ENCODE measurements at regions not wholly inside any gene's neighbourhood (a gene's known extent, or its start where the extent isn't known, plus 50 kb on each side); places are given as distances from the start of the nearest gene placed in this dataset.

DNA sequence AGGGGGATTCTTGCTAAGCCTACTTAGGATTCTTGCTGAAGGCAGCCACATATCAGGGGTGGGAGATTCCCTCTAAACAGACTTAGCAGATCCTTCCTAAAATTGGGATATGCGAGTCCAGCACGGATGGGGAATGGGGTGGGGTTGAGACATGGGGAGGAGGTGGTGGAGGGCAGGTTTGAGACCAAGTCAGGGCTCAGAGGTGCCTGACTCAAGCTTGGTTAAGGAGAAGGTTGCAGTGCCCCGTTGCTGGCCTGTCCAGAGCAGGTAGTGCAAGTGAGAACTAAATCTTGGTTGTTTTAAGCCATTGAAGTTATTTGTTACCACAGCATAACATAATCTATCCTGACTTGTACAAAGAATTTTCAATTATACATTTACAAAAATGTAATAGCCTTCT lies 359.7 kb downstream of the AACS start:
- no peak for DNase-seq (ENCODE audit: low read depth)

DNA sequence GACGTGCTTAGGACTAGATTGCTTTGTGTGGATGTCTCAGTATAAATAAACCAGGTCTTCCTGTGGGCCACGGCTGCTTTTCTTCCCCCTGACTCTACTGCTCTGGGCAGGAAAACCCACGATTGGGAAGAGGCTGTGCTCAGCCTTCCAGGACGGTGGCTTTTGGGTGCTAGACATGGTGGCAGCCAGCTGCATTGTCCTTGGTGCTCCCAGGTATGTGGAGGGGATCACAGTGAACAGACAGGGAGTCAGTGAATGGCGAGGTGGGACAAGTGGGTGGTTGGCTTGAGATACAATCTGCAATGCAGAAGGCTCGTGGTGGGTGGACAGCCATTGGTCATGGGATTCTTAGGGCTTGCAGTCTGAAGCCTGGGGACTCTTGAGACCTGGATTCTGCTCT lies 366.3 kb downstream of the AACS start:
- no peak for DNase-seq (ENCODE audit: low read depth)

- no peak for DNase-seq (ENCODE audit: low read depth)
Observed at GRCh38 chr12:125434131-125434530, 368.9 kb downstream of the AACS start.

- DNase-seq (ENCODE audit: low read depth) = no peak
Observed at GRCh38 chr12:125434936-125435443, 369.8 kb downstream of the AACS start.

DNA sequence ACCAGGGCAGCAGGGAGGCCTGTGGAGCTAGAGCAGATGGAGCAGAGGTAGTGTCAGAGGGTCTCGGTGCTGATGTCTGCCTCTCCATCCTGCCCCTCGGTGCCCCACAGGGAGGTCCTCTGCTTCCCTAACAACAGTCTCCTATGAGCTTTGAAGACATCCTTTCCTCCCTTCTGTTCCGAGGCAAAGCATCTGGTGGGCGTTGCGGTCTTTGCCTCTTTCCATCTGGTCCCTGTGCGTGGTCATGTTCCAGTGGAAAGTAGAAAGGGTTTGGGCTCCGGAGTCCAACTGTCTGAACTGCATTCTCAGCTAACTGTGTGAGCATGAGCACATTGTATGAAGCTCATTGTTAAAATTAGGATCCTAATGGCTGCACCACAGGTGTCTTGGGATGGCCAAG lies 370.6 kb downstream of the AACS start:
- DNase-seq (ENCODE audit: low read depth) = no peak

DNA sequence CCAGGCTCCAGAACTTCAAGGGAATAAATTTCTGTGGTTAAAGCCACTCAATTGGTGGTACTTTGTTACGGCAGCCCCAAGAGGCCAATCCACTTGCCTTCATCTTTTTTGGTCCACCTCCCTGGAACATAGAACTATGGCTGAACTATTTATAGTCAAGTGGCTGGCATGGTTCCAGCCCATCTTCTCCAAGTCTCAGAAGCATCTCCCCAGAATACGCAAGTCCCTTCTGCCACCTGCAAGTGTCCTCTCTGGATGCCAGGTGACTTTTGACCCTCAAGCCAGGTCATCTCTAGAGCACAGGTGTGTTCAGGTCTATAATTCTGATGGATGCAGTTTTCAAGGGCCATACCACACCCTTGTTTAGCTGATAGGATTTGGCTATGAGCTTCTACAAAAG lies 371.5 kb downstream of the AACS start:
- DNase-seq (ENCODE audit: low read depth) = no peak

DNA sequence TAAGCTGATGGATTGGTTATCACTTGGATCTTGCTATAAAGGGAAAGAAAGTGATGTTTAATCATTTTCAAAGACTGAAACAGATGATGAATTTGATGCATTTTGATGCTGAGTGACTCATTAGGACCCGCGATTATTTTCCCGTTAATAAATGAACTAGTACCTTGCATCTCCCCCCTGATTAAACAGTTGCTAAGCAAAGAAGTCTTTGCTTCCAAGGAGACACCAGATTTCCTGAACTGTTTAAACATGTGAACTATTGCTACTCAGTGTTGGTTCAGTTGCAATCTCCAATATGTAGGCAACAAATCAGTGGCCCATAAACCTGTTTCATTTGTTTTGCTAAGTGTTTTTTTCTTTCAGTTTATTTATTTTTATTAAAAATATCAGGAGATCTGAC lies 375.2 kb downstream of the AACS start:
- no peak for DNase-seq (ENCODE audit: low read depth)

DNA sequence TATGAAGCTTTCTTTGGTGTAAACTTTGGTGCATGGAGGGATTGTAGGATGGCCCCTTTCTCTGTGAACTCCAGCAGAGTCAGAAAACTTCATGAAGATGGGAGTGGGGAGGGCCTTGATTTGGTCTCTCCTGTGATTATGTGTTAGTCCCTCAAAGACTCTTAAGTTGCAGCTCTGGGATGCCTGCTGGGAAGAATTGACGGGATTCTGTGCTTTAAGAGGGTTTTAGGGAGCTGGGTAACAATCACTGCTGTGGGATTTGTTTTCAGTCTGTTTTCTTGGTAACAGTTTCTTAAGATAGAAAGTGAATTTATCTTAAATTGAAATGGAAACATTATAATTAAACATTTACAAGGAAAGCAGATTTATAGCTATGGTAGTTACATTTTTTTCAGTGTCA lies 378.1 kb downstream of the AACS start:
- DNase-seq (ENCODE audit: low read depth) = no peak

DNA sequence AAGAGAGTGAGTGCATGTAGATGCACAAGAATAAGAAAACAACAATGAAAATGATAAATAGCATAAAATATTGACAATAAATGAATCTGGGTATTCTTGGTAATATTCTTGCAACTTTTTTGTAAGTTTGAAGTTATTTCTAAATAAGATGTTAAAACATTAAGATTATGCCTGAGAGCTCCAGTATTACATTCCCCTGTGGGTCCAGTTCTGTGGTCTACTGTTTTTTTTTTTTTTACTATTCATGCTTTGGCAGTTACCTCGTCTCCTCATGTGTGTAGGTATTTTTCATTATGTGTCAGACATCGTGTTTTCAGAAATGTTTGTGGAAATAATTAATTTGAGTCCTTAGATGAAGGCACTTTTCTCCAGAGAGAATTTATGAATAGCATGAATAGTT lies 386.2 kb downstream of the AACS start:
- no peak for DNase-seq (ENCODE audit: low read depth)

GRCh38 chr12:125453751-125454150 lies 388.5 kb downstream of the AACS start:
- no peak for DNase-seq (ENCODE audit: low read depth)

DNA sequence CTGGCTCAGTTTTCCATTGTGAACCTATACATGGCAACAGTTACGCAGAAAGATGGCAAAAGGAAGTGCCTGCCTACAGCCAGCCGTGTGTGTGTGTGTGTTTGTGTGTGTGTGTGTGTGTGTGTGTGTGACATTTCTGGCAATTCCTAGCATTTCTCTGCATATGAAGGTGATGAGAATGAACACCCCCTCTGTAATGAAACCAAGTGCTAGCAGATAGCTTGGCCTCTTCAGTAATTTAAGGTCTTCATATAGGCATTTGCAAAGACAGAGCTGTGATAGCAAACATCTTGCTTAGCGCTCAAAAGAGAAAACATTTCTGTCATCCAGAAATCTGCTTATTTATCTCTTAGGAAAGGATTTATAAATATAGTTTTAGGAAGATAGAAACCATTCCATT lies 389.1 kb downstream of the AACS start:
- no peak for DNase-seq (ENCODE audit: low read depth)

GRCh38 chr12:125454786-125455480 lies 389.7 kb downstream of the AACS start:
- no peak for DNase-seq (ENCODE audit: low read depth)

DNA sequence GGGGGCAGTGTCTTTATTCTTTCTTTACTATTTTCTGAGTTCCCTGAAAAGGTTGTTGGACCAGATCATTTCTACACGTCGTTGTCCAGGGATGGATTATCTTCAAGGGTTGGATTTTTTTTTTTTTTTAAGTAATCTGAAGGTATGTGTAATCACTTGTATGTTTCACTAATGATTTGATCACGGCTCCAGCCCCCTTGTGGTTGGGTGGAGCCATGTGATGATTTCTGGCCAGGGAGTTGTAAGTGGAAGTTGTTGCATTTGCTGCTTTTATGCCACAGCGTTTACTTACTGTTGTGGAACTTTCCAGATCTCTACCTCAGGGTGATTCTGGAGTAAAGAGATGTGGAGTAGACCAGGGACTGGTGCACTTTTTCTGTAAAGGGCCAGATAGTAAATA lies 390.3 kb downstream of the AACS start:
- no peak for DNase-seq (ENCODE audit: low read depth)

DNA sequence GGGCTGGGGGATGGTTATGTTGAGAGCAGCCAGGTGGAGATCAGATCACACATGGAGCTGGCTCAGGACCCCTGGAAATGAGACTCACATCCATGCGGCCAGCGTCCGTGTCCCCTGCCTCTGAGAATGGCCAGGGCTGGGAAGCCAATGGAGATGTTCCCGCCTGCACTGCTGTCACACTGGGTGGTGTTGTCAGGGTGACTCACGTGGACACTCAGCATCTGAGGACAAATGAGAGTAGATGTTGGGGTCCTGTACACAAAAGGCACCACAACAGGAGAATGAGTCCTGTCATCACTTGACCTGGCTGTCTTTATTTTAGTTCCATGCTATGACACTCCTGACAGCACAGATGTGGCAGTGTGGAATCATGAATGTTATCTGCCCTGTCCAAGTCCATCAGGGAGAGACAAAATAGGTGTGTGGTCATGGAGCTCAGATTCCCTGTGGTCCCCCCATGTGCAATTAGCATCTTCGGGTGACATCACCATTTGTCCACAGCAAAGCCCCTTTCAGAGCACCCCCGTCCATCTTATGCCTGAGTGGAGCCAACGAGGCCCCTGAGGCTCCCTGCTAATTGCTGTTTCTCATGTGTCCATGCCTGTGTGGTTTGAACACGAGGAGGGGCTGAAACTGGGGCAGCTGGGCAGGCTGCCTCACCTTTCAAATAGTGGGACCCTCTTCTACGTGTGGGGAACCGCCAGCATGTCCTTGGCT lies 393.5 kb downstream of the AACS start:
- no peak for DNase-seq (ENCODE audit: low read depth)

DNA sequence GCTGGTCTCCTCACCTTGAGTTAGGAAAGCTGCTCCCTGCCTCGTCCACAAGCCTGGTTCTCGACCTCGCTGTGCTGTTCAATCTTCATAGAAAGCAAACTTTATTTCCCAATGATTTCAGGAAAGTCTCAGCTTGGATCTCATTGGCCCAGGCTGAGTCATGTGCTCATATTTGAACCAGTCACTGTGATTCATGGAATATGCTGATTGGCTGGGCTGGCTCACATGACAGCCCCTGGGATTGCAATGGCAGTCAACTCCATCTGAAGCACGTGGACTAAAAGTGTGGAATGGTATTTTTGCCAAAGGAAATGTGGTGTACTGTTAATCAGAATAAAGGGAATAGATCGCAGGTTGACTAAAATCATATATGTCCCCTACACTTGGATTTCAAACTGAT lies 396.6 kb downstream of the AACS start:
- no peak for DNase-seq (ENCODE audit: low read depth)

DNA sequence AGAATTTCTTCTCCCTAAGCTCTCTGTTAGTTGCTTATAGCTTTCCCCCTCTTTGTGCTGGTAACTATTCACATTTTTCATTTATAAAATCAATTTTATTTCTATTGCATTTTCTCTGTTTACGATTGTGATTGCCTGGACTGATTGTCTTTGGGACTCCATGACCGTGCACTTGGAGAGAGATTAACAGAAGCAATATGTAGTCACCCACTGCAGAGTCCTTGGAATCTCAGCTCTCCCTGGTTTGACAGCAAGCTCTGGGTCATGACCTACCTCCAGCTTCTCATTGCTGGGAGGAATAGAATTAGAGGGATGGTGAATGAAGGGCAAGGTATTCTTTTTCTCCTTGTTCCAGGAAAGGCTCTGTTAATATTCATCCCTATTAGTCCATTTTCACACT lies 398.2 kb downstream of the AACS start:
- no peak for DNase-seq (ENCODE audit: low read depth)

DNA sequence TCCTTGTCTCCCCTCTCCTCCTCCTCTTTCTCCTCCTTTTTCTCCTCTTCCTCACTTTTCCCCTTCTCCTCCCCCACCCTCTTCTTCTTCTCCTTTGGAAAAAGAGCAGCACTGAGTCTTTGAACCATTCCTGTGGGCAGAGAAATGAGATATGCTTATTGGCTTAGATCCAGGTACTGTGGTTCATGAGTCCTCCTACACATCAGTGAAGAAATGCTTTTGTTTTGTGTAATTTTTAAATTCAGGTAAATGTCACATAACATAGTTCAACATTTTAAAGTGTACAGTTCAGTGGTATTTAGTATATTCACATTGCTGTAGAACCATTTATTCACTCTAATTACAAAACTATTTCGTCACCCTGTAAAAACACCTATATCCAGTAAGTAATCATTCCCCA lies 402.1 kb downstream of the AACS start:
- no peak for DNase-seq (ENCODE audit: low read depth)

GRCh38 chr12:125469683-125470082 lies 404.4 kb downstream of the AACS start:
- DNase-seq (ENCODE audit: low read depth) = no peak

- no peak for DNase-seq (ENCODE audit: low read depth)
Observed at GRCh38 chr12:125470838-125471783, 405.9 kb downstream of the AACS start.

GRCh38 chr12:125473501-125473900 lies 408.3 kb downstream of the AACS start:
- DNase-seq (ENCODE audit: low read depth) = no peak

GRCh38 chr12:125487336-125487735 lies 422.1 kb downstream of the AACS start:
- DNase-seq (ENCODE audit: low read depth) = no peak

DNA sequence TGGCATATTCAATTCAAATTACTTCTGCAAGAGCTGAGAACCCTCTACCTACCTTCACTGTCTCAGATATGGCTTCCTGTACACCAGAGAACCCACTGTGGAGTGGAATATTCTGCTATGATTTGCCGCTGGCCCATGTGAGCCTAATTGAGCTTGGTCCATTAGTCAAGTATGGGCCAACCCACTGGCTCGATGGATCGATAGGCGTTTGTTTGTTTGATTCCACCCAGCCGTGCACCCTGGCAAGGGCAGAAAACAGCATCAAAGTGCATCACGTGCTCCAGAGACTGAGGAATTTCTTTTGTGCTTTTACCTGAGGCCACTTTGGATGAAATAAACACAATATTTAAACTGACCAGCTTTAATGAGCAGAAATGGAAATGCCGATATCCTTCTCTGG lies 426.3 kb downstream of the AACS start:
- DNase-seq (ENCODE audit: low read depth) = no peak
